ENCODE measurements at regions not wholly inside any gene's neighbourhood (a gene's known extent, or its start where the extent isn't known, plus 50 kb on each side); places are given as distances from the start of the nearest gene placed in this dataset.
"Not testable (repeated sequence)": the region's sequence is repeated elsewhere in the genome, so short reads cannot be mapped to it uniquely, and the experiment has no call there.

DNA sequence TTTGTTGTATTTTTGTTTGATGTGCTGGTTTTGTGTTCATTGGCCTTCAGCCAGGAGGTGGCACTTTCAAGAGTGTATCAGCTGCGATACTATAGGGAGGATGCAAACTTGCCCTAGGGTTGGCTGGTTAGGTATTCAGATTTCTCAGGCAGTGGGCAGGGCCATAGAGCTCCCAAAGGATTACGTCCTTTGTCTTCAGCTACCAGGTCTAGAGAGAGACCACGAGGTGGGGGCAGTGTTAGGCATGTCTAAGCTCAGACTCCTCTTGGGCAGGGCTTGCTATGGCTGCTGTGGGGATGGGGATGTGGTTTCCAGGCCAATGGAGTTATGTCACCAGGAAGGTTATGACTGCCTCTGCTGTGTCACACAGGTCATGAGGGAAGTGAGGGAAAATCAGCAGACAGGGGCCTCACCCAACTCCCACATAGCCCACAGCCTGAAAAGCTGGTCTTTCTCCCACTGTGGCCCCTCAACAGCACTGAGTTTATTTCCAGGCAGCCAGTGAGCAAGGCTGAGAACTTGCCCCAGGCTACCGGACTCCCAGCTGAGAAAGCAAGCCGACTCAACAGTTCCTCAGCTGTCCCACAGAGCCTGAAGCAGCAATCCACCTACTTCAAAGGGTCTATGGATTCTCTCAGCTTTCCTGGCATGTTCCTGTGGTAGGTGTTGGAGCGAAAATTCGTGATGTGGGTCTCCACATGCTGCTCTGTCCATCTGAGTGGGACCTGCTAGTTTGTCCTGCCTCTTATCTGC, 227.4 kb upstream of the COBL start:
- DNase-seq (ENCODE audit: low read depth): no peak

- DNase-seq (ENCODE audit: low read depth): not testable (repeated sequence)
Measured at GRCh38 chr7:51540906-51541305, 224.3 kb upstream of the COBL start.

DNA sequence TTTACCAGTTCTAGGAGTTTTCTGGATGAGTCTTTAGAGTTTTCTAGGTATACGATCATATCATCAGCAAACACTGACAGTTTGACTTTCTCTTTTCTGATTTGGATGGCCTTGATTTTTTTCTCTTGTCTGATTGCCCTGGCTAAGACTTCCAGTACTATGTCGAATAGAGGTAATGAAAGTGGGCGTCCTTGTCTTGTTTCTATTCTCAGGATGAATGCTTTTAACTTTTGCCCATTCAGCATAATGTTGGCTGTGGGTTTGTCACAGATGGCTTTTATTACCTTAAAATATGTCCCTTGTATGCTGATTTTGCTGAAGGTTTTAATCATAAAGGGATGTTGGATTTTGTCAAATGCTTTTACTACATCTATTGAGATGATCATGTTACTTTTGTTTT, 223.2 kb upstream of the COBL start:
- DNase-seq (ENCODE audit: low read depth): no peak

DNA sequence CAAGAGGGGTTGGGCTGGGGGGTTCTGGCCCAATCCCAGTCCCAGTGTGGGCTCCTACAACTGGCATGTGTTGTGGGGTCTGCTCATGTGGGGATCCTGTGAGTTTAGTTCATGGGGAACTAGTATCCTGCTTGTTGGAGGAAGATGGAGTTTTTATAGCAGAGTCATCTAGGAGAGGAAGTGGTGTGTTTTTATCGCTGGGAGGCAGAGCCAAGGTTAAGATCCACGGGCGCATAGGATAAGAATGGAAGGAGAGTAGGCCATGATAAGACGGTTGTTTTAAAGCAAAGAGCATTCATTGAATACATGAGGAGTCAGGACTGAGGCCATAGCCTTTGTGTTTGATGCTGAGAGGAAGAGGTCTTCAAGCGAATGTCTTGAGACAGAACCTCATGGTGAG, 211.6 kb upstream of the COBL start:
- DNase-seq (ENCODE audit: low read depth): no peak

- DNase-seq (ENCODE audit: low read depth): no peak
Measured at GRCh38 chr7:51521694-51522312, 205.2 kb upstream of the COBL start.

DNA sequence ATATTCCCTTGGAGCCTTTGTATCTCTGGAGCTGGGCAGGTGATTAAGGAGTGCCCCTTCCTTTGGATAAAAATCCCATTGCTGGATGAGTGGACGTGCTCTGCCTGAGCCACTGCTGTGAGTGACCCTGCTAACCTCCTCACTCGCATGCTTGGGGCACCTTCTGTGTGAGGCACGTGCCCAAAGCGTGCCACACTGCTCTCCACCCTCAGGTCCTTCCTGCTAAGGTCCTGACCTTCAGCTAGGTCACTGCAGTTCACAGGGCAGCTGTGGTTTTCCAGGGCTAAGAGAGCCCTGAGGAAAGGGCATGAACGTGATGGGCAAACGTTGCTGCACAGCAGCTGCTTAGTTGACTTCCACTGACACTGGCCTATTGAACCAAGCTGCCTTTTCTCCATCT, 204.4 kb upstream of the COBL start:
- no peak for DNase-seq (ENCODE audit: low read depth)

- DNase-seq (ENCODE audit: low read depth): no peak
Measured at GRCh38 chr7:51518646-51519045, 202.0 kb upstream of the COBL start.

DNA sequence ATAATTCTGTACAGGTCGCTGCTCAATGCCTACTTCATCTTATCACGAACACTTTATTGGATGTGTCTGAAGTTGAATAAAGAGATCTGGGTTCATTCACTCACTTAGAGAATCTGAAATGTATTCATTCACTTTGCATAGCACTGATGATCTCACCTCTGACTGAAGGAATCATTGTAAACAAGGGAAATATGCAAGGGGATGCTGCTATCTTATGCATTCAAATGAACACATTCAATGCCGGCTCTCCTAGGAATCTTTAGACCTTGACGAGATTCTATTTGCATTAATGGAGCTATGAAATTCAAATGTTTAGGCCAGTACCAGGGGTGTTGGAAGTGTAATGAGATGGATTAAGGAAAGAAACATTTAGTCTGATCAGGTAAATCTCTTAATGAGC, 200.6 kb upstream of the COBL start:
- DNase-seq (ENCODE audit: low read depth): no peak

- DNase-seq (ENCODE audit: low read depth): no peak
Measured at GRCh38 chr7:51501620-51502019, 185.0 kb upstream of the COBL start.

DNA sequence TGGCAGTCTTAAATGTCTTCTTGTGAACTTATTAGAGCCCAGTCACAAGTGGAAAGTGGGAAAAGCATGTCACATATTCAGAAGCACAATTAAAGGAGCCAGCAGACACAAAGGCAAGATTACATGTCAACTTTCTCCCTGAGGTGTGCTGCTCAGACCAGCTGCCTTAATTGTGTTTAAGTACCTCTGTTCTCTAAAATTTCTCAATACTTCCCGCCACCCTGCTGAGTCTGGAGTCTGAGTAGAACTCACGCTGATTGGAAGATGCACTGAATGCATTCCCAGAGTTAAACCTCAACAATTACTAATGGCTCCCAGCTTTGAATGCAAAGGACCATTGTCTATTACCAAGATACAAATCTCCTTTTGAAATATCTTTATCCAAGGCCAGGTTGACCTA, 166.4 kb upstream of the COBL start:
- DNase-seq (ENCODE audit: low read depth): no peak

GRCh38 chr7:51481421-51481820, 164.8 kb upstream of the COBL start:
- no peak for DNase-seq (ENCODE audit: low read depth)

DNA sequence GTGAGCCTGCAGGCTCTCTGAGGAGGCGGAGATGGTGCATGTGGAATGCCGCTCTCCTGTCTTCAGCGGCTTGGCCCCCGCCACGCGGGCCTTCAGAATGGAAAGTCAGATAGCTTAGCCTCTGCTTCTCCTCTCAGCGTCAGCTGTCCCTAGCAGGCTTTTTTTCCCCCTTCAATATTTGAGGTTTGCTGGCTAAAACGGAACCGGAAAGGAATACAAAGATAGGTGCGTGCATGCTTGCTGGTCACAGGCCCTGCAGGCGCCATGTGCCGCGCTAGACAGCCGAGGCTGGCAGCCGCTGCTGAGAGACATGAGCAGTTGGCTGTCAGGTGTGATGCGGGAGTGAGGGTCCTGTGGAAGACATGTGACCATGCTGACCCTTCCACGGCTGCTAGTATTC, 161.2 kb upstream of the COBL start:
- no peak for DNase-seq (ENCODE audit: low read depth)

GRCh38 chr7:51477323-51477722, 160.7 kb upstream of the COBL start:
- DNase-seq (ENCODE audit: low read depth): no peak

GRCh38 chr7:51476026-51476425, 159.4 kb upstream of the COBL start:
- DNase-seq (ENCODE audit: low read depth): no peak

- DNase-seq (ENCODE audit: low read depth): no peak
Measured at GRCh38 chr7:51472873-51473272, 156.3 kb upstream of the COBL start.

GRCh38 chr7:51471981-51472296, 155.3 kb upstream of the COBL start:
- no peak for DNase-seq (ENCODE audit: low read depth)

DNA sequence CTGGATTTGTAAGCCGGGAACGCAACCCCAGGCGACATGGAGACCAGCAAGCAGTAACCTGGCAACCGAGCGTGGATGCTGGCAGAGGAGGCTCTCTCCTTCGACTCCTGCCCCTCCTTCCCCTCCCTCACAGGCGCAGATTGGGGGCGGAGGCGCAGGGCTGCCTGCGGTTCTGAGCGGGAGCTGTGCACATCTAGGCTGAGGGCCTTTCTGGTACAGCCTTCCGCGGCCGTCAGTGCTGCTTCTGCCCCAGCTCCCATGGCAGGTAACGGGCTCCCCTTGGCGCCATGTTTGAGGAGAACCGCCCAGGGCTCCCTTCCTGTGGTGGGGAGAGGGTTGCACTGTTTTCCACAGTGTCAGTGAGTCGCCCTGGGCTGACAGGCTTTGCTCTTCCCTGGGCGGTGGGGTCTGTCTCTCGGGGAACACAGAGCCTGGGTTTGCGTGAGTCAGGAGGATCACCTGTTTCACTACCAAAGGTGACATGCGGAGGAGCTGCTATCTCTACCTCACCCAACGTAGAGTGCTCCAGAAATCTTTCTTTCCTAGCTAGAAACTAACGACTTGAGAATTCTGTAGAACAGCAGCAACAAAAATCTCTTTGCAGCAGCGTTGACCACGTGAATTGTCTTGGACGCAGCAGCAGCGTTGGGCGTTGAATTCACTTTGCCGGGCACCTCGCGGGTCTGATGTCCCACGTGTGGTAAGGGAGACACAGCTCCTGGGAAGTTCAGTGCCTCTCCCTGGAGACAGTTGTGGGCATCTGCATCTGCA, 154.8 kb upstream of the COBL start:
- DNase-seq (ENCODE audit: low read depth): no peak

DNA sequence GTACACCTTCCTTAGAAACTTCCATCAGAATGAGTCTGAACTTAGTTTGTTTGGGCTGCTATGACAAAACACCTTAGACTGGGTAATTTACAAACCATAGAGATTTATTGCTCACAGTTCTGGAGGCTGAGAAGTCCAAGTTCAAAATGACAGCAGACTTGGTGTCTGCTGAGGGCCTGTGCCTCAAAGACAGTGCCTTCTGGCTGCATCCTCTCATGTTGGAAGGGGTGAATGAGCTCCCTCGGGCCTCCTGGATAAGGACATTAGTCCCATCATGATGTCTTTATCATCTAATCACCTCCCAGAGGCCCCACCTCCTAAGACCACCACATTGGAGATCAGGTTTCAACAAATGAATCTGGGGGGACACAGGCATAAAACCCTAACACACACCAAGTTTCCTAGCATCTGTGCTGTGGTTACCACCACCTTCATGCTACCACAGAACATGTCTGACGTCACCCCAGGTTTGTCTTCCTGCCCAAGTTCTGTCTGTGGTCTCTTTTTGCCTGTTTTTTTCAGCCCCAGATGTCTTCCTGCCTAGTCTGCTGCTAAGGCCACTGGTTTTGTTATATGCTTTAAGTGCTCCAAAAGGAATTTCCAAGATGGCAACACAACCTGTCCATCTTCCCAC, 150.9 kb upstream of the COBL start:
- DNase-seq (ENCODE audit: low read depth): no peak

DNA sequence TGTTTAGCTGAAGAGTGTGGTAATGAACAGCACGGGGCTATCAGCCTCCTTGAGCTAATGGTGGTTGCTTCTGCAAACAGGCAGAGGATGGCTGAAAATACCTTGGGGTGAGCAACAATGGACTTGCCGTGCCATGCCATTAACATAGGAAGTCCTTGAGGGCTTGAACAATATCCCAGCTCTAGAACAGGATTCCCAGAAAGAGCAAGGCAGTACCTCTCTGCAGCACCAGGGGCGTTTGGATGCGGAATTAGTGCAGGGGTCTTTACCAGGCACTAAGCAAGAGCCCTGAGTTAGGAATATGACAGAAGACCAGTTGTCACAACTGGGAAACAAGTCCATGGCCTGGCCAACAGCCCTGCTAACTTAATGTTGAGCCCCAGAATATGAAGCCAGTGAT, 143.2 kb upstream of the COBL start:
- no peak for DNase-seq (ENCODE audit: low read depth)

- DNase-seq (ENCODE audit: low read depth): no peak
Measured at GRCh38 chr7:51458693-51459092, 142.1 kb upstream of the COBL start.

- DNase-seq (ENCODE audit: low read depth): no peak
Measured at GRCh38 chr7:51457079-51457478, 140.5 kb upstream of the COBL start.

GRCh38 chr7:51456431-51457060, 139.9 kb upstream of the COBL start:
- no peak for DNase-seq (ENCODE audit: low read depth)
